Cardiac muscle cell (in vitro differentiated cells and primary cell): ENCODE measurements at regions not wholly inside any gene's neighbourhood (a gene's known extent, or its start where the extent isn't known, plus 50 kb on each side); places are given as distances from the start of the nearest gene placed in this dataset.

Source experiments
- DNase-seq, 2 donors: peaks; one replicate each; pipeline versions ENCODE4 v3.0.0 to v3.0.0-alpha.2; 2010 to 2017; ENCODE audit warnings: low read depth in 1 of 2, low spot score in 1 of 2
- H3K27ac ChIP-seq: fragments of 200-600 bp; sonication (generic); 2 replicates; pipeline ENCODE4 v1.5.1; 2016
- H3K27me3 ChIP-seq: fragments of 200-600 bp; sonication (generic); 2 replicates; pipeline ENCODE4 v1.6.0; 2016; ENCODE audit warnings: control low read depth
- H3K36me3 ChIP-seq: fragments of 200-600 bp; sonication (generic); 2 replicates; pipeline ENCODE4 v1.5.1; 2016; ENCODE audit warnings: control low read depth
- H3K4me1 ChIP-seq: fragments of 200-600 bp; sonication (generic); 2 replicates; pipeline ENCODE4 v1.8.1; 2017; ENCODE audit warnings: low read depth, mild to moderate bottlenecking, mixed run types
- H3K4me3 ChIP-seq: fragments of 200-600 bp; sonication (generic); 2 replicates; pipeline ENCODE4 v1.5.1; 2016; ENCODE audit warnings: mild to moderate bottlenecking
- H3K9me3 ChIP-seq: fragments of 200-600 bp; sonication (generic); 2 replicates; pipeline ENCODE4 v1.5.1; 2017; ENCODE audit warnings: low read depth, mild to moderate bottlenecking, control low read depth
- CTCF ChIP-seq: IDR thresholded peaks from 2 replicates; pipeline ENCODE4 v1.5.1; 2012; ENCODE audit warnings: low read depth, mild to moderate bottlenecking, low read length

- H3K4me3 ChIP-seq, result no peak overlapping the region
- no peak for DNase-seq
- no peak overlapping the region for H3K27ac ChIP-seq
- H3K9me3 ChIP-seq, result no peaks in the 10 kb centered on the region
- no peak for TF ChIP-seq CTCF
- H3K27me3 ChIP-seq, result no peaks in the 10 kb centered on the region
- peaks cover 5% of the 10 kb centered on the region for H3K4me1 ChIP-seq
- no peaks in the 10 kb centered on the region for H3K36me3 ChIP-seq
Observed at GRCh38 chr4:96263291-96263690, 423.4 kb downstream of the PDHA2 start.

GRCh38 chr4:96264941-96265463, 425.1 kb downstream of the PDHA2 start:
- TF ChIP-seq CTCF, result no peak
- Histone ChIP-seq H3K27ac (no peak overlapping the region), H3K9me3 (no peaks in the 10 kb centered on the region), H3K4me1 (peaks cover 5% of the 10 kb centered on the region), H3K4me3 (no peak overlapping the region), H3K36me3 (no peaks in the 10 kb centered on the region), H3K27me3 (no peaks in the 10 kb centered on the region)
- DNase-seq, result no peak

DNA sequence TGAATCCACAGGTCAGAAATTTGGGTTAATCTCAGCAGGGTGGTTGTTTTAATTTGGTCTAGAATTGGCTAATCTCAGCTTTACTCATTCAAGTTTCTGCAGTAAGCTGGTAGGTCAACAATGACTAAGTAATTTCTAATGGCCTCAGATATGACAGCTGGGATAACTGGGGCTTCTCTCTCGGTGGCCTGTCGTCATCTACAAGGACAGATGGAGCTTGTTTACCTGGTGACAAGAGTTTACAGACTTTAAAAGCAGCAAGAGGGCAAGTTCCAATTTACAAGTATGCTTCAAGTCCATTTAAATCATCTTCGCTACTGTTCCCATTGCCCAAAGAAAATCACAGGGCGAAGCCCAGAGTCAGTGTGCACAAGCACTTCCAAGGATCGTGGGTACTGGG, 453.9 kb downstream of the PDHA2 start:
- no peak for DNase-seq
- no peaks in the 10 kb centered on the region for H3K36me3 ChIP-seq
- no peaks in the 10 kb centered on the region for H3K27me3 ChIP-seq
- no peak overlapping the region for H3K4me3 ChIP-seq
- TF ChIP-seq CTCF, result no peak
- H3K9me3 ChIP-seq, result no peaks in the 10 kb centered on the region
- no peaks in the 10 kb centered on the region for H3K4me1 ChIP-seq
- H3K27ac ChIP-seq, result no peak overlapping the region

DNA sequence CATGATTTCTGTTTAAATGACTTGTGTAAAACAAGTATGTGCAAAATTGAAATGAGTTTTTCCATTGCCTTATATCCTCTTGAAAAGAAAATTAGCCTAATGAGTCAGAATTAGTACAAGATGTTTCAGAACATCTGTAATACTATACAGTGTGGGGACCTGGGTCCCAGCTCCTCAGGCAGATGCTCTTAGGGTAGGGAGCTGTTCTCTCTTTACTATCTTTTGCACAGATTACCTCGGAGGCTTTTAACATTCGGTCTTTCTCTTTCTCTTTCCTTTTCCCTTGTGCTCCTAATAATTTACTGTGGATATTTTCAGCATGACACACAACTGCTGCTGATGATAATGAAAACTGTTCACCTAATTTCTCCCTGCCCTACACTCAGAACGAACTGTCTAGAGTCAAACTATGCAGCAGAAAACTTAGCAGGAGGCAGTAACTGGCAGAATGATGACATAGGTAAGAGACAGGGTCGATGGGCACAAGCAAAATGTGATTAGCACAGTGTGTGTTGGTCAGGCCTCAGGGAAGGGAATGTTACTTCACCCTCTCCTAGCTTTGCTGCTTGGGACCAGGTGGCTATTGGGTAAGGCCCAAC, 455.3 kb downstream of the PDHA2 start:
- no peak for TF ChIP-seq CTCF
- Histone ChIP-seq H3K27ac (no peak overlapping the region), H3K4me3 (no peak overlapping the region), H3K27me3 (no peaks in the 10 kb centered on the region), H3K36me3 (no peaks in the 10 kb centered on the region), H3K4me1 (no peaks in the 10 kb centered on the region), H3K9me3 (no peaks in the 10 kb centered on the region)
- DNase-seq, result peak in 1 of 2 donors; percentile 16

- TF ChIP-seq CTCF, result no peak
Observed at GRCh38 chr4:96301715-96302114, 461.8 kb downstream of the PDHA2 start.

More at GRCh38 chr4:96301715-96302114, 461.8 kb downstream of the PDHA2 start:
- H3K4me1 ChIP-seq, result no peaks in the 10 kb centered on the region
- H3K36me3 ChIP-seq, result no peaks in the 10 kb centered on the region
- H3K9me3 ChIP-seq, result no peaks in the 10 kb centered on the region
- H3K4me3 ChIP-seq, result no peak overlapping the region
- no peaks in the 10 kb centered on the region for H3K27me3 ChIP-seq
- H3K27ac ChIP-seq, result no peak overlapping the region
- DNase-seq, result no peak
